Panc1 (cell line): ENCODE measurements at regions not wholly inside any gene's neighbourhood (a gene's known extent, or its start where the extent isn't known, plus 50 kb on each side); places are given as distances from the start of the nearest gene placed in this dataset.

ENCODE experiments used
- ATAC-seq: fragments of 200-7000 bp; cut with Tn5 transposase; 2 replicates; pipeline ENCODE4 v1.9.1; 2020; ENCODE audit warnings: mild to moderate bottlenecking, moderate library complexity
- BruUV-seq: library from RNA; stranded (reverse); fragments of 400-500 nt; replicated peaks from 2 replicates; lab custom pipeline; 2021; lab: Mats Ljungman, UMichigan
- CTCF ChIA-PET: fragments of 300-600 bp; sonication (Branson Sonifier 250); formaldehyde crosslinking; loops from one replicate; lab custom pipeline; 2022; ENCODE audit warnings: antibody characterized with exemption; lab: Charles Lee
- POLR2A ChIA-PET: fragments of 300-600 bp; sonication (Branson Sonifier 250); formaldehyde crosslinking; loops from one replicate; lab custom pipeline; 2022; ENCODE audit warnings: antibody characterized with exemption; lab: Charles Lee
- DNase-seq: peaks from one replicate; pipeline ENCODE4 v3.0.0-alpha.2; 2010; ENCODE audit warnings: low read depth, low spot score
- H3K27ac ChIP-seq: 2 replicates; pipeline ENCODE4 v1.5.1; 2011; ENCODE audit warnings: mild to moderate bottlenecking, low read length, inconsistent platforms
- H3K27me3 ChIP-seq: fragments of 200-500 bp; sonication (Bioruptor generic); 2 replicates; pipeline ENCODE4 v1.6.0; 2014; ENCODE audit warnings: low read length, inconsistent platforms; ENCODE audit not compliant: control insufficient read depth, insufficient read depth
- H3K36me3 ChIP-seq: fragments of 200-500 bp; sonication (Bioruptor generic); 2 replicates; pipeline ENCODE4 v1.5.1; 2014; ENCODE audit warnings: inconsistent platforms, mild to moderate bottlenecking, low read length, moderate library complexity; ENCODE audit not compliant: control insufficient read depth, insufficient read depth
- H3K4me1 ChIP-seq: 2 replicates; pipeline ENCODE4 v1.5.1; 2011; ENCODE audit warnings: inconsistent platforms, mild to moderate bottlenecking, low read length, moderate library complexity; ENCODE audit not compliant: control insufficient read depth, insufficient read depth
- H3K4me3 ChIP-seq, 2 experiments: 2 replicates each; pipeline ENCODE4 v1.5.1; 2011 to 2012; ENCODE audit warnings: low read depth in 2 of 2, low read length in 2 of 2, mild to moderate bottlenecking in 2 of 2, inconsistent platforms in 1 of 2, moderate library complexity in 1 of 2
- H3K9me3 ChIP-seq: fragments of 200-500 bp; sonication (Bioruptor generic); 2 replicates; pipeline ENCODE4 v1.5.1; 2014; ENCODE audit warnings: low read depth, mild to moderate bottlenecking, inconsistent platforms, low read length, moderate library complexity; ENCODE audit not compliant: control insufficient read depth, insufficient read depth
- POLR2AphosphoS5 ChIP-seq: IDR thresholded peaks from 2 replicates; pipeline ENCODE4 v1.6.1; 2012; ENCODE audit warnings: mild to moderate bottlenecking, low read depth, low read length, moderate library complexity
- SIN3A ChIP-seq: IDR thresholded peaks from 2 replicates; pipeline ENCODE4 v1.6.1; 2012; ENCODE audit warnings: low read depth, mild to moderate bottlenecking, low read length, moderate library complexity, borderline replicate concordance; ENCODE audit not compliant: insufficient read depth
- TCF7L2 ChIP-seq: IDR thresholded peaks from 2 replicates; pipeline ENCODE4 v1.6.1; 2011; ENCODE audit warnings: mild to moderate bottlenecking, low read depth, low read length, inconsistent platforms
- in situ Hi-C: cut with HindIII; loops from 2 replicates; pipeline ENCODE4 v1.10.0; 2016; ENCODE audit warnings: low sequenced_read_pairs, low pct_unique_long_range_greater_than_20kb
- intact Hi-C: fragments of 100-400 bp; cut with micrococcal nuclease; formaldehyde crosslinking; loops from one replicate; pipeline ENCODE4 v1.10.0; 2022; ENCODE audit not compliant: unreplicated experiment
- TF ChIP-seq, protein P1 (sequence below), 2 experiments: IDR thresholded peaks; 2 replicates each; pipeline ENCODE4 v1.6.1; 2011 to 2012; ENCODE audit warnings: low read depth in 2 of 2, control low read depth in 1 of 2, low read length in 1 of 2, mild to moderate bottlenecking in 1 of 2, moderate library complexity in 1 of 2; ENCODE audit not compliant: insufficient read depth in 1 of 2
- TF ChIP-seq, protein P2 (sequence below): fragments of 450-650 bp; IDR thresholded peaks from 2 replicates; pipeline ENCODE4 v1.5.1; 2017; ENCODE audit warnings: mild to moderate bottlenecking

DNA sequence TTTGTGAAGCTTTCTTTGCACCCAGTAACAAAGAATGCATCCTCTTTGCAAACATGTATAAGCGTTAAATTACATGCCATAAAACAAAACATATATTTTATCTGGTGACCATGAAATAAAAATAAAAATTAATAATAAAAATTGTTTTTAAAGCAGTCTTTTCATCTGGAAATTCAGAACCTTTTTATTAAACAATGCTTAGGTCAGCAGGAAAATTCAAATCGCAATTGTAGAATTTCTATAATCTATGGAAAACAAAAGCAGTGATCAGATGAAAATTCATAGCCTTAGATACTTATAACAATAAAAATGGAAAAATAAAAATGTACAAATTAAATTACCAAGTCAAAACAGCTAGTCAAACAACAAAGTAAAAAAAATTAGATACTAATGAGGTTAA, 435.9 kb upstream of the CHAC2 start:
- Histone ChIP-seq H3K27me3 (no peaks in the 10 kb centered on the region), H3K4me1 (no peaks in the 10 kb centered on the region), H3K36me3 (no peaks in the 10 kb centered on the region), H3K4me3 (no peak overlapping the region), H3K27ac (no peak overlapping the region), H3K9me3 (no peaks in the 10 kb centered on the region)
- ATAC-seq, result no peak
- TF ChIP-seq, protein P1, sequence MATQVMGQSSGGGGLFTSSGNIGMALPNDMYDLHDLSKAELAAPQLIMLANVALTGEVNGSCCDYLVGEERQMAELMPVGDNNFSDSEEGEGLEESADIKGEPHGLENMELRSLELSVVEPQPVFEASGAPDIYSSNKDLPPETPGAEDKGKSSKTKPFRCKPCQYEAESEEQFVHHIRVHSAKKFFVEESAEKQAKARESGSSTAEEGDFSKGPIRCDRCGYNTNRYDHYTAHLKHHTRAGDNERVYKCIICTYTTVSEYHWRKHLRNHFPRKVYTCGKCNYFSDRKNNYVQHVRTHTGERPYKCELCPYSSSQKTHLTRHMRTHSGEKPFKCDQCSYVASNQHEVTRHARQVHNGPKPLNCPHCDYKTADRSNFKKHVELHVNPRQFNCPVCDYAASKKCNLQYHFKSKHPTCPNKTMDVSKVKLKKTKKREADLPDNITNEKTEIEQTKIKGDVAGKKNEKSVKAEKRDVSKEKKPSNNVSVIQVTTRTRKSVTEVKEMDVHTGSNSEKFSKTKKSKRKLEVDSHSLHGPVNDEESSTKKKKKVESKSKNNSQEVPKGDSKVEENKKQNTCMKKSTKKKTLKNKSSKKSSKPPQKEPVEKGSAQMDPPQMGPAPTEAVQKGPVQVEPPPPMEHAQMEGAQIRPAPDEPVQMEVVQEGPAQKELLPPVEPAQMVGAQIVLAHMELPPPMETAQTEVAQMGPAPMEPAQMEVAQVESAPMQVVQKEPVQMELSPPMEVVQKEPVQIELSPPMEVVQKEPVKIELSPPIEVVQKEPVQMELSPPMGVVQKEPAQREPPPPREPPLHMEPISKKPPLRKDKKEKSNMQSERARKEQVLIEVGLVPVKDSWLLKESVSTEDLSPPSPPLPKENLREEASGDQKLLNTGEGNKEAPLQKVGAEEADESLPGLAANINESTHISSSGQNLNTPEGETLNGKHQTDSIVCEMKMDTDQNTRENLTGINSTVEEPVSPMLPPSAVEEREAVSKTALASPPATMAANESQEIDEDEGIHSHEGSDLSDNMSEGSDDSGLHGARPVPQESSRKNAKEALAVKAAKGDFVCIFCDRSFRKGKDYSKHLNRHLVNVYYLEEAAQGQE (IDR thresholded peaks at IDR 0.05; ENCODE audit: insufficient read depth in 1 of 2, low read depth in 2 of 2, low read length in 1 of 2), result no peak
- TF ChIP-seq, protein P2, sequence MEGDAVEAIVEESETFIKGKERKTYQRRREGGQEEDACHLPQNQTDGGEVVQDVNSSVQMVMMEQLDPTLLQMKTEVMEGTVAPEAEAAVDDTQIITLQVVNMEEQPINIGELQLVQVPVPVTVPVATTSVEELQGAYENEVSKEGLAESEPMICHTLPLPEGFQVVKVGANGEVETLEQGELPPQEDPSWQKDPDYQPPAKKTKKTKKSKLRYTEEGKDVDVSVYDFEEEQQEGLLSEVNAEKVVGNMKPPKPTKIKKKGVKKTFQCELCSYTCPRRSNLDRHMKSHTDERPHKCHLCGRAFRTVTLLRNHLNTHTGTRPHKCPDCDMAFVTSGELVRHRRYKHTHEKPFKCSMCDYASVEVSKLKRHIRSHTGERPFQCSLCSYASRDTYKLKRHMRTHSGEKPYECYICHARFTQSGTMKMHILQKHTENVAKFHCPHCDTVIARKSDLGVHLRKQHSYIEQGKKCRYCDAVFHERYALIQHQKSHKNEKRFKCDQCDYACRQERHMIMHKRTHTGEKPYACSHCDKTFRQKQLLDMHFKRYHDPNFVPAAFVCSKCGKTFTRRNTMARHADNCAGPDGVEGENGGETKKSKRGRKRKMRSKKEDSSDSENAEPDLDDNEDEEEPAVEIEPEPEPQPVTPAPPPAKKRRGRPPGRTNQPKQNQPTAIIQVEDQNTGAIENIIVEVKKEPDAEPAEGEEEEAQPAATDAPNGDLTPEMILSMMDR, result no peak
- TF ChIP-seq TCF7L2 (no peak), SIN3A (no peak), POLR2AphosphoS5 (no peak)
- CTCF ChIA-PET, result no interaction called here
- no peak for DNase-seq
- intact Hi-C loops (no loop called here), in situ Hi-C loops (no loop called here)
- BruUV-seq, result no TSS peak
- POLR2A ChIA-PET, result no interaction called here

DNA sequence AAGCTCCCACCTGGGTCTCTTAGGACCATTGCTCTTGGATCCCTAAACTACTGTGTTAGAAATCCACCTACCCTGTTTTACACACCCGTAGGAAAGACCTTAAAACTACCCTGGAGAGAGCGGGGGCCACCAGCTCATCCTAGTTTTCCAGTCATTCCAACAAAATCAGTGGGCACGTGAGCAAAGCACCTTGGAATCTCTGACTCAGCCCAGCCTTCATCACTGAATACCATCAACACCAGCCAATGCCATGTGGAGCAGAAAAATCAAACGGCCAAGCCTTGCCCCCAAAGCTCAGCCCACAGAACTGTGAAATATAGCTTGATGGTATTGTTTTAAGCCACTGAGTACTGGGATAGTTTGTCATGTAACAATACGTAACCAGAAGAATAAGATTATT, 449.7 kb upstream of the CHAC2 start:
- TF ChIP-seq TCF7L2 (no peak), SIN3A (no peak), POLR2AphosphoS5 (no peak)
- TF ChIP-seq, protein P2, result no peak
- TF ChIP-seq, protein P1 (IDR thresholded peaks at IDR 0.05; ENCODE audit: insufficient read depth in 1 of 2, low read depth in 2 of 2, low read length in 1 of 2), result no peak
- in situ Hi-C loops (no loop called here), intact Hi-C loops (no loop called here)
- Histone ChIP-seq H3K4me1 (no peaks in the 10 kb centered on the region), H3K27ac (no peak overlapping the region), H3K4me3 (no peak overlapping the region), H3K9me3 (no peaks in the 10 kb centered on the region), H3K27me3 (no peaks in the 10 kb centered on the region), H3K36me3 (no peaks in the 10 kb centered on the region)
- ChIA-PET CTCF (no interaction called here), POLR2A (no interaction called here)
- DNase-seq (no peak), ATAC-seq (no peak)
- BruUV-seq, result no TSS peak
